Gastrocnemius medialis (tissue), 4 donors: ENCODE measurements at regions not wholly inside any gene's neighbourhood (a gene's known extent, or its start where the extent isn't known, plus 50 kb on each side); places are given as distances from the start of the nearest gene placed in this dataset.

Source experiments
- POLR2A ChIP-seq, 2 donors: fragments of 450-650 bp; IDR thresholded peaks; one replicate each; pipeline ENCODE4 v1.6.1; 2017; ENCODE audit warnings: antibody characterized with exemption in 2 of 2, mild to moderate bottlenecking in 2 of 2, moderate library complexity in 2 of 2
- TF ChIP-seq, protein P1 (sequence below), 5 experiments: fragments of 450-650 bp in 3 of 5; fragments of 200-600 bp in 2 of 5; sonication (generic) in 2 of 5; IDR thresholded peaks in 4 of 5; conservative IDR thresholded peaks in 1 of 5; 1 replicate in 4 of 5; 2 replicates in 1 of 5; pipeline ENCODE4 v1.5.1; 2016 to 2019; ENCODE audit warnings: antibody characterized with exemption in 5 of 5, mild to moderate bottlenecking in 3 of 5, moderate library complexity in 3 of 5

DNA sequence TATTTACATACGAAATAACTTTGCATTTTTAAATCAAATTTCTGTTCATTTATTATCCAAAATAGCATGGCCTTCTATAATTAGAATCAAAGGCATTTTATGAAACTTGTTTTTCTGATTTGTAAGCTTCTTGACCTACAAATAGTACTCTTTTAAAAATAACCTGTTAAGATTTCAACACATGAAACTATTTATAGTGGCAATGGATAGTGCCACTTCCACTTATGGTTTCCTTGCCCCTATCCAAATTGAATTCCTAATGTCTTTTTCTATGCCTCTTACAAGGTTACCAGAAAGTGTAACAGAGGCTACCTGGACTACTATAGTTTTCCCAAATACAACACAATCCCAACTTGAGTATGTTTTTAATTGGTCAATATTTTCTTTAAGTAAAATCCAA is 263.5 kb downstream of the SEMA3D start:
- TF ChIP-seq, protein P1, sequence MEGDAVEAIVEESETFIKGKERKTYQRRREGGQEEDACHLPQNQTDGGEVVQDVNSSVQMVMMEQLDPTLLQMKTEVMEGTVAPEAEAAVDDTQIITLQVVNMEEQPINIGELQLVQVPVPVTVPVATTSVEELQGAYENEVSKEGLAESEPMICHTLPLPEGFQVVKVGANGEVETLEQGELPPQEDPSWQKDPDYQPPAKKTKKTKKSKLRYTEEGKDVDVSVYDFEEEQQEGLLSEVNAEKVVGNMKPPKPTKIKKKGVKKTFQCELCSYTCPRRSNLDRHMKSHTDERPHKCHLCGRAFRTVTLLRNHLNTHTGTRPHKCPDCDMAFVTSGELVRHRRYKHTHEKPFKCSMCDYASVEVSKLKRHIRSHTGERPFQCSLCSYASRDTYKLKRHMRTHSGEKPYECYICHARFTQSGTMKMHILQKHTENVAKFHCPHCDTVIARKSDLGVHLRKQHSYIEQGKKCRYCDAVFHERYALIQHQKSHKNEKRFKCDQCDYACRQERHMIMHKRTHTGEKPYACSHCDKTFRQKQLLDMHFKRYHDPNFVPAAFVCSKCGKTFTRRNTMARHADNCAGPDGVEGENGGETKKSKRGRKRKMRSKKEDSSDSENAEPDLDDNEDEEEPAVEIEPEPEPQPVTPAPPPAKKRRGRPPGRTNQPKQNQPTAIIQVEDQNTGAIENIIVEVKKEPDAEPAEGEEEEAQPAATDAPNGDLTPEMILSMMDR (IDR thresholded peaks at IDR 0.05 in 4 of 5, conservative IDR thresholded peaks at IDR 0.05 in 1 of 5) = no peak
- no peak for TF ChIP-seq POLR2A (IDR thresholded peaks at IDR 0.05)
